ENCODE measurements at regions not wholly inside any gene's neighbourhood (a gene's known extent, or its start where the extent isn't known, plus 50 kb on each side); places are given as distances from the start of the nearest gene placed in this dataset.
"Not testable (repeated sequence)": the region's sequence is repeated elsewhere in the genome, so short reads cannot be mapped to it uniquely, and the experiment has no call there.

GRCh38 chr2:59366288-59366687 is 1125.2 kb upstream of the FANCL start:
- no peak for DNase-seq

- DNase-seq, result no peak
Measured at GRCh38 chr2:59354498-59354897, 1113.4 kb upstream of the FANCL start.

GRCh38 chr2:59353306-59353921 is 1112.3 kb upstream of the FANCL start:
- DNase-seq, result no peak

GRCh38 chr2:59342166-59342565 is 1101.0 kb upstream of the FANCL start:
- DNase-seq, result no peak

GRCh38 chr2:59339837-59340207 is 1098.7 kb upstream of the FANCL start:
- no peak for DNase-seq

- no peak for DNase-seq
Measured at GRCh38 chr2:59339121-59339836, 1098.2 kb upstream of the FANCL start.

- no peak for DNase-seq
Measured at GRCh38 chr2:59333007-59333406, 1091.9 kb upstream of the FANCL start.

GRCh38 chr2:59326581-59327365 is 1085.6 kb upstream of the FANCL start:
- DNase-seq, result not testable (repeated sequence)

GRCh38 chr2:59322870-59323269 is 1081.7 kb upstream of the FANCL start:
- no peak for DNase-seq

- DNase-seq, result peak; percentile 59
Measured at GRCh38 chr2:59322005-59322404, 1080.9 kb upstream of the FANCL start.

- no peak for DNase-seq
Measured at GRCh38 chr2:59314031-59314766, 1073.1 kb upstream of the FANCL start.

- DNase-seq, result no peak
Measured at GRCh38 chr2:59312967-59313940, 1072.1 kb upstream of the FANCL start.

- DNase-seq, result no peak
Measured at GRCh38 chr2:59312029-59312428, 1070.9 kb upstream of the FANCL start.

GRCh38 chr2:59308108-59308507 is 1067.0 kb upstream of the FANCL start:
- no peak for DNase-seq

GRCh38 chr2:59307196-59307595 is 1066.1 kb upstream of the FANCL start:
- no peak for DNase-seq

GRCh38 chr2:59303272-59303671 is 1062.1 kb upstream of the FANCL start:
- no peak for DNase-seq

GRCh38 chr2:59302683-59303082 is 1061.6 kb upstream of the FANCL start:
- no peak for DNase-seq

- DNase-seq, result peak; percentile 86
Measured at GRCh38 chr2:59301466-59302402, 1060.6 kb upstream of the FANCL start.

GRCh38 chr2:59297816-59298215 is 1056.7 kb upstream of the FANCL start:
- DNase-seq, result peak; percentile 57

- peak; percentile 64 for DNase-seq
Measured at GRCh38 chr2:59296279-59296678, 1055.2 kb upstream of the FANCL start.

All from islet precursor cell (in vitro differentiated cells).